Fibroblast of villous mesenchyme (primary cell): ENCODE measurements at regions not wholly inside any gene's neighbourhood (a gene's known extent, or its start where the extent isn't known, plus 50 kb on each side); places are given as distances from the start of the nearest gene placed in this dataset.
"Not testable (repeated sequence)": the region's sequence is repeated elsewhere in the genome, so short reads cannot be mapped to it uniquely, and the experiment has no call there.

Source experiments
- DNase-seq: peaks from one replicate; pipeline ENCODE4 v3.0.0-alpha.2; 2010; ENCODE audit warnings: low read depth
- H3K4me3 ChIP-seq: 2 replicates; pipeline ENCODE4 v1.5.1; 2011; ENCODE audit warnings: low read depth, mild to moderate bottlenecking, low read length
- TF ChIP-seq, protein P1 (sequence below): IDR thresholded peaks from 2 replicates; pipeline ENCODE4 v1.5.1; 2012; ENCODE audit warnings: low read depth, mild to moderate bottlenecking, low read length; ENCODE audit not compliant: insufficient read depth

DNA sequence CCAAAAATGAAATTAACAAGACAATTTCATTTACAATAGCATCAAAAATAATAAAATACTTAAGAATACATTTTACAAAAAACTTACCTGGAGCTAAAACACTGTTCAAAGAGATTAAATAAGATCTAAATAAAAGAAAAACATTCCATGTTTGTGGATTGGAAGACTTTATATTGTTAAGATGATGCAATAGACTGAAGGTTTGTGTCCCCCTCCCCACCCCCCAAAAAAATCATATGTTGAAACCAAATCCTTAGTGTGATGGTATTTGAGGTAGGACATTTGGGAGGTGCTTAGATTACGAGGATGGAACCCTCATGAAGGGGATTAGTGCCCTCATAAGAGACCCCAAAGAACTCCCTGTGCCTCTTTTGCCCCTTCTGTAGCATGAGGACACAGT, 117.6 kb downstream of the ZNF467 start:
- DNase-seq = no peak
- TF ChIP-seq, protein P1, sequence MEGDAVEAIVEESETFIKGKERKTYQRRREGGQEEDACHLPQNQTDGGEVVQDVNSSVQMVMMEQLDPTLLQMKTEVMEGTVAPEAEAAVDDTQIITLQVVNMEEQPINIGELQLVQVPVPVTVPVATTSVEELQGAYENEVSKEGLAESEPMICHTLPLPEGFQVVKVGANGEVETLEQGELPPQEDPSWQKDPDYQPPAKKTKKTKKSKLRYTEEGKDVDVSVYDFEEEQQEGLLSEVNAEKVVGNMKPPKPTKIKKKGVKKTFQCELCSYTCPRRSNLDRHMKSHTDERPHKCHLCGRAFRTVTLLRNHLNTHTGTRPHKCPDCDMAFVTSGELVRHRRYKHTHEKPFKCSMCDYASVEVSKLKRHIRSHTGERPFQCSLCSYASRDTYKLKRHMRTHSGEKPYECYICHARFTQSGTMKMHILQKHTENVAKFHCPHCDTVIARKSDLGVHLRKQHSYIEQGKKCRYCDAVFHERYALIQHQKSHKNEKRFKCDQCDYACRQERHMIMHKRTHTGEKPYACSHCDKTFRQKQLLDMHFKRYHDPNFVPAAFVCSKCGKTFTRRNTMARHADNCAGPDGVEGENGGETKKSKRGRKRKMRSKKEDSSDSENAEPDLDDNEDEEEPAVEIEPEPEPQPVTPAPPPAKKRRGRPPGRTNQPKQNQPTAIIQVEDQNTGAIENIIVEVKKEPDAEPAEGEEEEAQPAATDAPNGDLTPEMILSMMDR = no peak
- H3K4me3 ChIP-seq = no peak overlapping the region

GRCh38 chr7:149654588-149654987, 118.8 kb downstream of the ZNF467 start:
- no peak overlapping the region for H3K4me3 ChIP-seq
- DNase-seq = no peak
- TF ChIP-seq, protein P1 = no peak

DNA sequence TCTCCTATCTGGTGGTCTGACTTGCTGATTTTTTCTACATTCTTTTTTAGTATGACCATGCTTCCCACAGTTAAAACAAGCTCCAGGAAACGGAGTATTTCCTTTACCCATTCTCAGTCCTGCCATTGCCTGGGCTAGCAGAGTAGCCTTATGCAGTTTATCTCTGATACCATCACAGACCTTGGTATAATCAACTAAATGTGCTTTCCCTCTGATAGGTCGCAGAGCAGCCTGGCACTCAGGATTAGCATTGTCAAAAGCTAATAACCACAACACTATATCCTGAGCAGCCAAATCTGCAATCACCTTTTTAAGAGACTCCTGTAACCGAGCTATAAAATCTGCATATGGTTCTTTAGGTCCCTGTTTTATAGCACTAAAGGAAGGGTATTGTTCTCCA, 123.2 kb downstream of the ZNF467 start:
- not testable (repeated sequence) for H3K4me3 ChIP-seq, DNase-seq

DNA sequence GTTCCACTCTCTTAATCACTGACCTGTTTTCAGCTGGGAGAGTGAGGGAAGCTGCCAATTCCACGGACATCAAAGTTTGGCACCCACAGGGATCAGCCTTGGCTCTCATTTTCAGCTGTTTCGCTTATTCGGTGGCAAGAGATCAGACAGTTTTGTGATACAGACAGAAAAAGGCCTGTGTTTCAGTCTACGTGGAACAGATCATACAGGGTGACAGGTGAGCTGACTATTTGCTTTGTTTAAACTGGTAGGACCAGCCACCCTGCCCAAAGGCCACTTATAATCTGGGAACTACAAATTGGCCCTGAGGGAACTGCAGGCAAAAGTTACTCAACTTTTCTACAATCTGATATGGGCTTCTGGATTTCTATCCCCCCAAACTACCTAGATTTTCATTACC, 128.6 kb downstream of the ZNF467 start:
- H3K4me3 ChIP-seq = no peak overlapping the region
- TF ChIP-seq, protein P1 = no peak
- DNase-seq = no peak

- no peak for DNase-seq
- H3K4me3 ChIP-seq = no peak overlapping the region
- TF ChIP-seq, protein P1 = no peak
These were observed 130.8 kb downstream of the ZNF467 start for GRCh38 chr7:149642589-149642988.

- no peak overlapping the region for H3K4me3 ChIP-seq
- TF ChIP-seq, protein P1 = no peak
- no peak for DNase-seq
These were observed 134.6 kb downstream of the ZNF467 start for GRCh38 chr7:149638566-149639320.

DNA sequence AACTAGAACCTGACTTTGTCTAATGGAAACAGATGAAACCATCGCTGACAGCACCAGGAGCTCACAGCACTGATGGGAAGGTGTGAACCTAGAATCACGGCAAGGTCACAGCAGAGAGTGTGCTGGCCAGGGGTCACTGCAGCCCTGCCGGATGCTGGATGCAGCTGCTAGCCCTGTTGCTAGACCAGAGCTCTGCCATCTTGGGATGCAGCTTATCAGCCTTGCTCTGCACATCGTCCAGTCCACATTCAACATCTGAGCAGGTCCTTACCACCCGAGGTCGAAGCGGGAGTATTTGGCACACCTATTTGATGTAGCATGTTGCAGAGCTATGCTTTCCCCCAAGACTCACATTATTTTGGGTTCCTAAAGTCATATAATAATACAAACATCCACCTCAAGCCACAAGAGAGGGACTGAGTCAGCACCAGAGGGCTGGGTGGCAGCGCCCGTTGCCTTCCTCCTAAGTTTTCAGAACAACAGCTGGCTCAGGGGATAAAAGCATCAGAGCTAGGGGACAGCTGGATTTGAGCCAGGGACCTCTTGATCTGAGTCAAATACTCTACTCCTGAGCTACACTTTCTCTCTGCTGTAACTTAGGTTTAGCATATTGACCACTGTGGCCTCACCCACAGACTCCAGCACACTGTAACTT, 135.3 kb downstream of the ZNF467 start:
- TF ChIP-seq, protein P1 = no peak
- no peak for DNase-seq
- no peak overlapping the region for H3K4me3 ChIP-seq
